ENCODE measurements at regions not wholly inside any gene's neighbourhood (a gene's known extent, or its start where the extent isn't known, plus 50 kb on each side); places are given as distances from the start of the nearest gene placed in this dataset.

- intact Hi-C loops (cut with micrococcal nuclease) = no loop called here
- no CpG with 5 or more reads among the region's 1 CpG for WGBS (ENCODE audit: insufficient coverage)
Observed at GRCh38 chr1:229892515-229893117, 174.4 kb upstream of the GALNT2 start.

More at GRCh38 chr1:229892515-229893117, 174.4 kb upstream of the GALNT2 start:
- H3K27ac Mint-ChIP-seq = no peak overlapping the region
- ATAC-seq (ENCODE audit: low read depth) (no peak), DNase-seq (no peak)
- no peak overlapping the region for H2AFZ ChIP-seq (ENCODE audit: insufficient read depth, low read depth, low read length, poor library complexity, severe bottlenecking)
- no peaks in the 10 kb centered on the region for H3K9me3 Mint-ChIP-seq (ENCODE audit: insufficient read depth)
- H3K9me3 ChIP-seq (ENCODE audit: control extremely low read depth in 1 of 3, control insufficient read depth in 2 of 3, insufficient read depth in 1 of 3, low read length in 2 of 3) = no peaks in the 10 kb centered on the region
- H3K27me3 ChIP-seq (replicated peaks in 1 of 4; ENCODE audit: control extremely low read depth in 1 of 4, control insufficient read depth in 3 of 4, insufficient read depth in 4 of 4, low read length in 3 of 4) = peaks cover 0 to 9% (median 0%) of the 10 kb centered on the region in 4 experiments
- no peaks in the 10 kb centered on the region for H3K4me1 ChIP-seq (ENCODE audit: control insufficient read depth in 2 of 2, insufficient read depth in 2 of 2, low read length in 2 of 2)
- no peak overlapping the region for H3K4me3 Mint-ChIP-seq
- no peak overlapping the region for H3K9ac ChIP-seq (ENCODE audit: low read length)
- no peak overlapping the region for H3K4me2 ChIP-seq (replicated peaks; ENCODE audit: low read depth, low read length, poor library complexity, severe bottlenecking)
- peaks cover 35% of the 10 kb centered on the region for H3K27me3 Mint-ChIP-seq
- H4K20me1 ChIP-seq (ENCODE audit: control insufficient read depth, insufficient read depth, low read length, poor library complexity, severe bottlenecking) = no peaks in the 10 kb centered on the region
- no peaks in the 10 kb centered on the region for H3K79me2 ChIP-seq (ENCODE audit: control insufficient read depth, insufficient read depth, low read length)
- H3K36me3 ChIP-seq (replicated peaks in 1 of 2; ENCODE audit: control extremely low read depth in 1 of 2, control insufficient read depth in 1 of 2, extremely low read depth in 1 of 2, insufficient read depth in 2 of 2, low read length in 1 of 2) = no peaks in the 10 kb centered on the region
- ChIA-PET POLR2A (no interaction called here), CTCF (no interaction called here)
- no peak overlapping the region for H3K27ac ChIP-seq (ENCODE audit: low read length in 2 of 2)
- no peak for TF ChIP-seq CTCF (IDR thresholded peaks at IDR 0.05)
- TF ChIP-seq EZH2 (IDR thresholded peaks at IDR 0.05; ENCODE audit: borderline replicate concordance, insufficient read depth, low read depth, low read length, poor library complexity, severe bottlenecking) = no peak
- H3K4me1 Mint-ChIP-seq = no peaks in the 10 kb centered on the region
- H3K4me3 ChIP-seq (ENCODE audit: control extremely low read depth in 1 of 5, extremely low read depth in 1 of 5, insufficient read depth in 1 of 5, low read depth in 2 of 5, low read length in 4 of 5) = no peak overlapping the region

All from B cell (primary cell).